Activated CD4-positive, alpha-beta T cell treated with anti-CD3 and anti-CD28 coated beads, Interleukin-2, amount 10 ng/mL, durations not matched to agents 24 days and 14 days (primary cell): ENCODE measurements at regions not wholly inside any gene's neighbourhood (a gene's known extent, or its start where the extent isn't known, plus 50 kb on each side); places are given as distances from the start of the nearest gene placed in this dataset.

Experiments
- DNase-seq: peaks from one replicate; pipeline ENCODE4 v3.0.0; 2022
- H3K27ac Mint-ChIP-seq: one replicate; pipeline ENCODE4 v1.8.0; 2022; ENCODE audit warnings: mild to moderate bottlenecking, mixed read lengths
- H3K27me3 Mint-ChIP-seq: one replicate; pipeline ENCODE4 v1.8.0; 2022; ENCODE audit warnings: mixed read lengths
- H3K36me3 Mint-ChIP-seq: one replicate; pipeline ENCODE4 v1.8.0; 2022; ENCODE audit warnings: low read depth, mild to moderate bottlenecking, mixed read lengths
- H3K4me1 Mint-ChIP-seq: one replicate; pipeline ENCODE4 v1.8.0; 2021; ENCODE audit warnings: mixed read lengths
- H3K4me3 Mint-ChIP-seq: one replicate; pipeline ENCODE4 v1.8.0; 2022; ENCODE audit warnings: mild to moderate bottlenecking, moderate library complexity, mixed read lengths
- H3K9me3 Mint-ChIP-seq: one replicate; pipeline ENCODE4 v1.8.0; 2021; ENCODE audit warnings: mixed read lengths
- intact Hi-C: fragments of 100-400 bp; cut with micrococcal nuclease; formaldehyde crosslinking; loops from one replicate; pipeline ENCODE4 v1.15.1; 2023

DNA sequence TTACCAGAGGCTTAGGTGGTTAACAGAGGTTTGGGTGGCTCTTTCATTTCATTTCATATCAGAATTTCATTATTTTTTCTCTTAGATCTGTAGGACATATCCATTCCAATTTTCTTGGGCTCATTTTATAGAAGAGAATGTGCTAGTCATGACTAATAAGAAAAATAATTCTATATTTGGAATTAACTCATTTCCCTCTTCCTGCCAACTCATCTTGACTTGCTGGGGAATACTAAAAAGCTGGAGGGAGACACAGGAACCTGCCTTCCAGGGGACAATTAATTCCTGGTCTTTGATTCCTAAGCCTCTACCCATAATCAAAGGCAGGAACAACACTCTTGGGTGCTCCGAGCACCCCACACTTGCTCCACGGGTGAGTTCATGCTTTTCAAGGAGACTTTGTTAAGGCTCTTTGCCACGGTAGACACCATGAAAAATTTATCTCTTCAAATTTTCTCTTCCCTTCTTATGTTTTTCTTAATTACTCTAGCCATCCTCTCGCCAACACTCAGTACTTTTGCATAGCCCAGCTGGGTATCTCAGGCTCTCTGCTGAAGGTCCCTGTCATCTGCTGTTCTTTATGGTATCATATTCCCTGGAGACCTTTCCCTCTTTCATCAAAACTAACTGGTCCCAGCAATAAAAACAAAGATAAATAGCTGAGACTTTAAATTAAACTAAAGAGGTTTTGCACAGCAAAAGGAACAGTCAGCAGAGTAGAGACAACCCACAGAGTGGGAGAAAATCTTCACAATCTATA, 273.9 kb downstream of the NPR3 start:
- Mint-ChIP-seq H3K4me3 (no peak overlapping the region), H3K9me3 (no peaks in the 10 kb centered on the region), H3K27ac (no peak overlapping the region), H3K4me1 (no peaks in the 10 kb centered on the region), H3K36me3 (no peaks in the 10 kb centered on the region), H3K27me3 (no peaks in the 10 kb centered on the region)
- no peak for DNase-seq
- intact Hi-C loops = no loop called here

DNA sequence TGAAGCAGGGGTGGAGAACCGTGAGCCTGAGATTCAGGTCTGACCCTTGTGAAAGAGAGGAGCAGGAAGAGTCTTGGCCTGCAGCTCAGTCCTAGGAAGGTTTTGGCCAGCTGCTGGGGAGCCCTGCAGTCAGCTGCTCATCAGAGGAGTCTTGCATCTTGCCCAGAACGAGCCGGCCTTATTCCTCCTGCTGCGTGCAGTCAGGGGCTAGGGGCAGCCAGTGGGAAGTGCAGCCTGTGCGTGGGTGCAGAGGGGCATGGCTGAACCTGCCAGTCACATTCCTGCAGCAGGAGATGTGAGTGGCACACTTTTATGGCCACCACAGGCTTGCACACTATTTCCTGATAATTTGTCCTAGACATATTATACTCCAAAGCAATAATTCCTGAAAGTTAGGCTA, 278.7 kb downstream of the NPR3 start:
- Mint-ChIP-seq H3K36me3 (no peaks in the 10 kb centered on the region), H3K4me1 (no peaks in the 10 kb centered on the region), H3K27ac (no peak overlapping the region), H3K27me3 (no peaks in the 10 kb centered on the region), H3K4me3 (no peak overlapping the region), H3K9me3 (no peaks in the 10 kb centered on the region)
- DNase-seq = no peak
- intact Hi-C loops = no loop called here

DNA sequence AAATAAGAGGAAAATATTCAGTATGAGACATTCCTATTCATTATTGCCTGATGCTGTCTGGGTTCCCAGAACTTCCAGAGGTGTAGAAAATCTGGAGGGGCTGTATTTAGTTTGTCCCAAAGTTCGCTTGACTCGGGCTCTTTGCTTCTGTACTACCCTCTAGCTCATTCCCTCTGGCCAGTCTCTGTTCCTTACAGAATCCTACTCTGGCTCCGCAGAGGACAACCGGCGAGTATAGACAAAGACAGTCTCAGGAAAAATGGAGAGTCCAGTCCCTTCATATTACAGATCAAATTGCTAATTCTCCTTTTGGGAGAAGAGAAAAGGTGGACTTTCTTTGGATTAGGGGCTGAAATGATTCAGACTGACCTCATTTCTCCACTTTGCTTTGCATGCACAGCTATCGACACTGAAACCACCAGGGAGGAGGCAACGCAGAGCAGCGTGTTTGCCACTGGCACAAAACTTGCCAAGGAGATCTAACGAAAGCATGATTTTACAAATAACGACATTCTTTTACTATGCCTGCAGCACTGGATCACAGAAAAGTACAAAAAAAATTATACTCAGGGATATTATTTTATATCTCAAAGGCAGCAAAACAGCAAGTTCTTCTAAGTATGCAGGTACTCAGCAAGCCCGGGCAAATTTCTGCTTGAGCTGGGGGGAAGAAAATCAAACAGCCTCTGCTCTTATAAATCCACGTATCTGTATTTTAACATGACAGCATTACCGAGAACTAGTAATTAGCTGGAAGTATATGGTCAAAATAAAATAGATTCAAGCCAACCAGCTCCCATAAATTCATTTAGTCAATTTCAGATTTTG, 279.7 kb downstream of the NPR3 start:
- Mint-ChIP-seq H3K27me3 (no peaks in the 10 kb centered on the region), H3K4me3 (no peak overlapping the region)

DNA sequence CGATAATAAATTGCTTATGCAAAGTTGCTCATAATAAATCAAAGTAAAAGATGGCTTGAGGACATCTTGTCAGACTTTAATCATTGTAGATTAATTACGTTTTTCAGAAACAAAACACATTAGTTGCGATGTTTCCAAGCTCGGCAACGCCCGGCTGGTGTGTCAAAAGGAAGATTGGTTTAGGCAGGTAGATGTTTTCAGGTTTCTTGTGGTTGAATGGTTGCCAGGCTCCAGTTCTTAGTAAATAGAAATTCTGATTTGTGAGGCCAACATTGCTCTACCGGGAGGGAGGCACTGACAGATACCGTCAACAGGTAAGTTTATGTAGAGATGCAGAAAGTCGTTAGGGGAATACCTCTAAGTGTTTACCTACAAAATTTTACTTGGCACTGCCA, 280.3 kb downstream of the NPR3 start:
- Mint-ChIP-seq H3K27me3 (no peaks in the 10 kb centered on the region), H3K4me1 (no peaks in the 10 kb centered on the region), H3K36me3 (no peaks in the 10 kb centered on the region), H3K4me3 (no peak overlapping the region), H3K9me3 (no peaks in the 10 kb centered on the region), H3K27ac (no peak overlapping the region)
- intact Hi-C loops = no loop called here
- DNase-seq = no peak

More for the DNA sequence above, 279.7 kb downstream of the NPR3 start:
- no peak overlapping the region for H3K27ac Mint-ChIP-seq
- intact Hi-C loops = no loop called here
- DNase-seq = no peak
- H3K4me1 Mint-ChIP-seq = no peaks in the 10 kb centered on the region
- H3K9me3 Mint-ChIP-seq = no peaks in the 10 kb centered on the region
- H3K36me3 Mint-ChIP-seq = no peaks in the 10 kb centered on the region

DNA sequence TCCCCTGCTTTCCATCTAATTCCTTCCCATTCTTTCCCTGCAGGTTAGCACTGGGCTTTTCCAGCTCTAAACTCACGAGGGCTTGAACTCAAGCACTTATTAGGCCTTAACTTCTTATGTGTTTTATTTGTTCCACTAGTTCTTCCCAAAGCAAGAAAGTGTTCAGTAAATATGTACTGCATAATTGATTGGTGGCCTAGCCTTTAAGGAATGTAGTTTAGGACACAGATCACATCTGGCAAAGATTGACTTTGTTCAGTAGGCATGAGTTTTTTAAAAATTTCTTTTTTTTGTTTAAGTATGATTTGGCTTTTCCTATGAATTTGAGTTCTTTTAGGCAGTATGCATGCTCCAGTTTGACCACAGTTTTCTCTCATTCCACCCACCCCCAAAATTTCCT, 285.2 kb downstream of the NPR3 start:
- Mint-ChIP-seq H3K4me1 (no peaks in the 10 kb centered on the region), H3K27me3 (no peaks in the 10 kb centered on the region), H3K9me3 (no peaks in the 10 kb centered on the region), H3K36me3 (no peaks in the 10 kb centered on the region), H3K4me3 (no peak overlapping the region), H3K27ac (no peak overlapping the region)
- intact Hi-C loops = no loop called here
- no peak for DNase-seq

DNA sequence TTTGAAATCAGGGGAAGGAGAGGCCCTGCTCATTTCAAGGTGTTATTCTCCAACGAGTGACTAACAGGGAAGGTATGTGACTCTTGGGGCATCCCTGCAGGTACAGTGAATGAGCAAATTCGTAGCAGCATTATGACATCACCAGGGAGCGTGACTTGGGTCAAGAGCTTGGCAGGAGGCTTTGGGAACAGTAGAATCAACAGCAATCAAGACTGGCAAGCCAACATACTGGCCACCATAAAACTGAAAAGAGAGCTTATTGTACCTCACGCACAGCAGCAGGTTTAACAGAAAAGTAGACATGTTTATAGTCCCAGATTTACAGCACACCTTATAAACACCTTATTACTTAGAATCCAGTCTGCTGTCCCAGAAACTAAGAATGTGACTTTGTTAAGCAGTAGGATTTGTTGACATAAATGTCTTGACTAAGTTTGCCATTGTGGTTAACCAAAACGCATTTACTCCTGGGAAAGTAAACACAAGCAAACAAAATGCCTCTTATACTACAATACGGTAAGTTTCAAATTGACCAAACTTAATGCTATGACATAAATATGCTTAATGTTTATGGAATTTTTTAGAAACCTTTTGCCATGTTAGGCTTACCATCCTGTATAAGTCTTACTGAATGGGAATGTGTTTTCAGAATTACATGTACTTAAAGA, 297.8 kb downstream of the NPR3 start:
- no peaks in the 10 kb centered on the region for H3K4me1 Mint-ChIP-seq
- intact Hi-C loops = no loop called here
- no peak overlapping the region for H3K27ac Mint-ChIP-seq
- no peaks in the 10 kb centered on the region for H3K9me3 Mint-ChIP-seq
- no peak for DNase-seq
- H3K27me3 Mint-ChIP-seq = no peaks in the 10 kb centered on the region
- no peaks in the 10 kb centered on the region for H3K36me3 Mint-ChIP-seq
- H3K4me3 Mint-ChIP-seq = no peak overlapping the region

DNA sequence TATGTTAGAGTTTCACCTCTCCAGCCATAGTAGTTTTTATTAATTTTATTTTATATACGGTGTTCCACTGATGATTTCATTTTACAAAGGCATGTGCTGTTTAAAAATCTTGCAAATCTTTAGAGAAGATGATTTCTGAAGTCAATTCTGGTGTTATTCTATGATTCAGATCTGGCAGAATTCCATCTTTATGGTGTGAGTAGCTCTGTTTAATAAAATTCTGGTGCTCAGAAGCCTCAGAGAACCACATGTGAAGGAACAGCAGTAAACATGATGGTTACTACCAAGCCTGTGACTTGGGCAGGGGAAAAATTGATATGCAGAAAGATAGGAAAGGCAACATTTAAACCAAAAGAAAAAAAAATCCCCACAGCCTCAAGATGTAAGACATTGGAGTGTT, 299.7 kb downstream of the NPR3 start:
- intact Hi-C loops = no loop called here
- no peak overlapping the region for H3K4me3 Mint-ChIP-seq
- no peaks in the 10 kb centered on the region for H3K4me1 Mint-ChIP-seq
- DNase-seq = no peak
- H3K27ac Mint-ChIP-seq = no peak overlapping the region
- no peaks in the 10 kb centered on the region for H3K36me3 Mint-ChIP-seq
- no peaks in the 10 kb centered on the region for H3K9me3 Mint-ChIP-seq
- H3K27me3 Mint-ChIP-seq = no peaks in the 10 kb centered on the region

DNA sequence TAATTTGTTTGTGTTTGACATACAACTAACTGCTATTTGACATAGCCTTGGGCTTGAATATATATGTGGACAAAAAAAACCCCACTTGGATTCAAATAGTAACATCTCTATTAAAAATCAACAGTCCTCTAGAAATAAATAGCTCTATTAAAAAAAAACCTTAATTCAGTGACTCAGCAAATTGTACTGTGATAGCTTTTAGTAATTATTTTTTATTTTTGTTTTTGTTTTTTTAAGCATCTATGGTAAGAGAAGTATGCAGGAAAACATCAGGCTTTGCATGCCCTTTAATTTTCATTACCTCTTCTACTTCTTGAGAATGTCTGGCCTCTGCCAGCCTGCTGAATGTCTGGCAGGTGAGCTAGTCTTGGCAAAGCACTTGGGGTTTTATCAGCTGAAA, 300.7 kb downstream of the NPR3 start:
- no peaks in the 10 kb centered on the region for H3K9me3 Mint-ChIP-seq
- no peak for DNase-seq
- no peaks in the 10 kb centered on the region for H3K27me3 Mint-ChIP-seq
- intact Hi-C loops = no loop called here
- H3K4me3 Mint-ChIP-seq = no peak overlapping the region
- no peaks in the 10 kb centered on the region for H3K36me3 Mint-ChIP-seq
- H3K4me1 Mint-ChIP-seq = no peaks in the 10 kb centered on the region
- H3K27ac Mint-ChIP-seq = no peak overlapping the region

DNA sequence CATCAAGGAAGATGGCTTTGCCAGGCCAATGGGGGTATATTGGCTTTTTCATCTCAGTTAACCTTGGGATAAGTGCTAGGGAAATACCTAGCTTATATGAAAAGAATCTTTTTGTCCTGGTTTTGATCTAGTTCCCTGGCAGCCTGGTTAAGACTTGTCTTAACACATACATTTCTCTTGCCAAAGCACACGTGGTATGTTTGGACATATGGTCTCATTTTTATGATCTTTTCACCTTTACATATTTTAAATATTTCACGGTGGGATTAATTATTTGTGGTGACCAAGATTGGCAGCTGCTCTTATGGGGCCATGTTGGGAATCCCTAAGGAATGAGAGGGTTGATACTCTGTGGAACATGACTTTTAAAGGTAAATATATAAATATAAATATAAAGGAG, 312.5 kb downstream of the NPR3 start:
- intact Hi-C loops = no loop called here
- Mint-ChIP-seq H3K27me3 (no peaks in the 10 kb centered on the region), H3K27ac (no peak overlapping the region), H3K4me1 (no peaks in the 10 kb centered on the region), H3K9me3 (no peaks in the 10 kb centered on the region), H3K36me3 (no peaks in the 10 kb centered on the region), H3K4me3 (no peak overlapping the region)
- DNase-seq = no peak

DNA sequence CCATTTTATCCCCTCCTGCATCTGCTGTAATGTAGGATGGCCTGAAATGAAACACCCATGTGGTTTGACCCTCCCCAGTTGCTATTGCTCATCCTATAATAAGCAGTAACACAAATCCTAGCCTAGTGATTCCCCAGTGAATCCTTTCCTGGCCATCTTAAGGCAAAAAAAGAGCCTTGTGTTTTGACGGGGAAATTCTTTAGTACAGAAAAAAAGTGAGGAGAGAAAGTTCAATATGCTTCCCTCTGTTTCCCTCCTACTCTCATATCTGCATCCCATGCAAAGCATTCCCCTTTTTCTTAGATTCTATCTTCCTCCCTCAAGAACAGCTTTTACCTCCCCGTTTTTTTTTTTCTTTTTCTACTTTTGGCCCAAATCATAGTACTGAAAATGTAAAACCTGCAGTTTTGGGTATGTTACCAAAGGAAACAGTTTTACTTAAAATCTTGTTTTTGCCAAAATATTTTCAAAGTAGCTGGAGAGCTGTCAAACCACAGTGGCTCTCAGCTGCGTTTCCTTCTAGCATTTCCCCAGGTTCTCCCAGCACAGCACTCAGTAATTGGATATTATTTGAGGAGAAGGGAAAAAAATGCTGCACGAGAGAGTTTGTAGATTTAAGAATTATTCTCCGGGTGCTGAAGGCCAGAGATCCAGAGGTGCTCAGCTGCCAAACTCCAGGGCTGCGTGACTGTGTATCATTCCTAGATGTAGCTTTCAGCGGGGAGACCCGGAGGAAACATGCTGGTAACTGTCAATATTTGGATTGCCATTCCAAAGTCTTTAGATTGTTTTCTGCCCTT, 321.4 kb downstream of the NPR3 start:
- DNase-seq = no peak
- no peak overlapping the region for H3K4me3 Mint-ChIP-seq
- no peaks in the 10 kb centered on the region for H3K27me3 Mint-ChIP-seq
- H3K27ac Mint-ChIP-seq = no peak overlapping the region
- intact Hi-C loops = no loop called here
- H3K36me3 Mint-ChIP-seq = no peaks in the 10 kb centered on the region
- H3K4me1 Mint-ChIP-seq = no peaks in the 10 kb centered on the region
- H3K9me3 Mint-ChIP-seq = no peaks in the 10 kb centered on the region

DNA sequence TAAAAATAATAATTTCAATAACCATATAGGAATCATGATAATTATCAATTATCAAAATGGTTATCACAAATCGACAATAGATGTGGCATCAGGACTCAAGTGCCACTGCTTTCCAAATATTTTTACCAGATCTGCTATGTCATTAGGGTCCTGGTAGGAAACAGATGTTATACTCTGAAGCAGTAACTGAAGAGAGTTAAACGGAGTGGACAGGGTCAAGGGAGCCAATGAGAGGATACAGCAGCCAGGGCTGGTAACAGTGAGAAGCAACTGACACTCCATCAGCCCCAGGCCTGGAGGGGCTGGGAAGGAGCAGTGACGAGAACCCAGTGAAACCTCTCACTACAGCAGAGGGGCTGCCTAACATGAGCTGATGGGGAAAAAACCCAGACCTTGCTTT, 322.4 kb downstream of the NPR3 start:
- Mint-ChIP-seq H3K4me3 (no peak overlapping the region), H3K27ac (no peak overlapping the region), H3K9me3 (no peaks in the 10 kb centered on the region), H3K27me3 (no peaks in the 10 kb centered on the region), H3K4me1 (no peaks in the 10 kb centered on the region), H3K36me3 (no peaks in the 10 kb centered on the region)
- intact Hi-C loops = no loop called here
- DNase-seq = no peak

DNA sequence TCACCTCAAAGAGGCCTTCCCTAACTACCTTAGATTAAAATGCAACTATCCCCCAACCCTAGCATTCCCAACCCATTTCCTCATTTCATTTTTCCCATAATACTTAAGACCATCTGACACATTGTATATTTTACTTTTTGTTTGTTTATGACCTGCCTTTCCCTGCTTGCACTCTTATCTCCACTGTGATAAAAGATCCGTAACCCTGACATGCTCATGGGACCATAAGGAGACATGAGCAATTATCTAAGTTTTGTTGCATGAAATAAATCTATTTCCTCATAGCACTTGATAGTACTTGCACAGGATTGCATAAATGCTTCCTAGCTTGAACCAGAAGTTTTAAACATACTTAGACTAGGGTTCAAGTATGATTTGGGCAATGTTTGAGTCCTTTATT, 323.7 kb downstream of the NPR3 start:
- H3K36me3 Mint-ChIP-seq = no peaks in the 10 kb centered on the region

DNA sequence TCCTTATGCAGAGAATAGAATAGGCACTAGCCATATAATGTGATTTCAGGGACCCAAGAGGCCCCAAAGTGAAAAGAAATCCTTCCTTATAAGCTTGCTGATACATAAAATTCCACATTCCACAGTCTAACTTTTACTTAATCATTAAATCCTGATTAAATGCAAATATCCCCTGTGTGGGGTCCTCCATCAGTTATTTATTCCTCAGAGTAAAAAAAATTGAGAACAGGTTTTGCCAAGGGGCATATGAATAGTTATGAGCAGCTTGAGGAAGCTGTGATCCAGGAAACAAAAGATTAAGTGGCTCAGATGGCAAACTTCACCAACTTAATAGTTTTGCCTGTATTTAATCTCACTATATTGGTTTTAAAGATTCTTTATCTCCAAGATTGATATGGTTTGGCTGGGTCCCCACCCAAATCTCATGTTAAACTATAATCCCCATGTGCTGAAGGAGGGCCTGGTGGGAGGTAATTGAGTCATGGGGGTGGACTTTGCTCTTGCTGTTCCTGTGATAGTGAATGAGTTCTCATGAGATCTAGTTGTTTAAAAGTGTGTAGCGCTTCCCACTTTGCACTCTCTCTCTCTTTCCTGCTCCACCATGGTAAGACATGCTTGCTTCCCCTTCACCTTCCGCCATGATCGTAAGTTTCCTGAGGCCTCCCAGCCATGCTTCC, 324.9 kb downstream of the NPR3 start:
- Mint-ChIP-seq H3K27me3 (no peaks in the 10 kb centered on the region), H3K27ac (no peak overlapping the region), H3K4me3 (no peak overlapping the region), H3K36me3 (no peaks in the 10 kb centered on the region), H3K4me1 (no peaks in the 10 kb centered on the region), H3K9me3 (peaks cover 2% of the 10 kb centered on the region)
- no peak for DNase-seq
- intact Hi-C loops = no loop called here

More for the DNA sequence above, 323.7 kb downstream of the NPR3 start:
- Mint-ChIP-seq H3K27me3 (no peaks in the 10 kb centered on the region), H3K4me1 (no peaks in the 10 kb centered on the region), H3K9me3 (no peaks in the 10 kb centered on the region), H3K27ac (no peak overlapping the region), H3K4me3 (no peak overlapping the region)
- intact Hi-C loops = no loop called here
- DNase-seq = no peak
